Glomerular visceral epithelial cell (primary cell): ENCODE measurements at regions not wholly inside any gene's neighbourhood (a gene's known extent, or its start where the extent isn't known, plus 50 kb on each side); places are given as distances from the start of the nearest gene placed in this dataset.
A peak's percentile ranks its signal among the peaks of the same experiment; 100 is the strongest.
"Not testable (repeated sequence)": the region's sequence is repeated elsewhere in the genome, so short reads cannot be mapped to it uniquely, and the experiment has no call there.

ENCODE experiments used
- DNase-seq: peaks from one replicate; pipeline ENCODE4 v3.0.0-alpha.2; 2016; ENCODE audit errors: extremely low spot score

GRCh38 chr1:105102371-105102770, 1352.7 kb downstream of the AMY1C start:
- DNase-seq, result no peak

- no peak for DNase-seq
These were observed 1372.3 kb downstream of the AMY1C start for GRCh38 chr1:105122041-105122440.

- DNase-seq, result peak; percentile 11
These were observed 1388.1 kb downstream of the AMY1C start for GRCh38 chr1:105137543-105138457.

GRCh38 chr1:105138458-105138893, 1388.8 kb downstream of the AMY1C start:
- no peak for DNase-seq

GRCh38 chr1:105172788-105173187, 1423.1 kb downstream of the AMY1C start:
- DNase-seq, result no peak

GRCh38 chr1:105180789-105181188, 1431.1 kb downstream of the AMY1C start:
- no peak for DNase-seq

GRCh38 chr1:105204836-105205371, 1455.2 kb downstream of the AMY1C start:
- DNase-seq, result no peak

- no peak for DNase-seq
These were observed 1458.9 kb downstream of the AMY1C start for GRCh38 chr1:105208581-105208980.

- no peak for DNase-seq
These were observed 1461.0 kb downstream of the AMY1C start for GRCh38 chr1:105210747-105211146.

GRCh38 chr1:105231378-105231777, 1481.7 kb downstream of the AMY1C start:
- no peak for DNase-seq

GRCh38 chr1:105243411-105243810, 1493.7 kb downstream of the AMY1C start:
- no peak for DNase-seq

GRCh38 chr1:105243969-105244368, 1494.3 kb downstream of the AMY1C start:
- no peak for DNase-seq

GRCh38 chr1:105254906-105255305, 1505.2 kb downstream of the AMY1C start:
- no peak for DNase-seq

GRCh38 chr1:105260001-105260400, 1510.3 kb downstream of the AMY1C start:
- DNase-seq, result no peak

- DNase-seq, result no peak
These were observed 1521.3 kb downstream of the AMY1C start for GRCh38 chr1:105270966-105271365.

- not testable (repeated sequence) for DNase-seq
These were observed 1522.7 kb downstream of the AMY1C start for GRCh38 chr1:105272376-105272775.

- no peak for DNase-seq
These were observed 1545.1 kb downstream of the AMY1C start for GRCh38 chr1:105294838-105295237.

- DNase-seq, result no peak
These were observed 1560.4 kb downstream of the AMY1C start for GRCh38 chr1:105310063-105310462.

GRCh38 chr1:105317976-105318375, 1568.3 kb downstream of the AMY1C start:
- no peak for DNase-seq

- DNase-seq, result no peak
These were observed 1577.2 kb downstream of the AMY1C start for GRCh38 chr1:105326886-105327285.

GRCh38 chr1:105337420-105337819, 1587.7 kb downstream of the AMY1C start:
- DNase-seq, result no peak

- no peak for DNase-seq
These were observed 1593.6 kb downstream of the AMY1C start for GRCh38 chr1:105343317-105343716.

GRCh38 chr1:105359457-105359856, 1609.8 kb downstream of the AMY1C start:
- no peak for DNase-seq
